K562 (cell line): ENCODE measurements at regions not wholly inside any gene's neighbourhood (a gene's known extent, or its start where the extent isn't known, plus 50 kb on each side); places are given as distances from the start of the nearest gene placed in this dataset.

Source experiments
- ATAC-seq: fragments of 200-7000 bp; cut with Tn5 transposase; 3 replicates; pipeline ENCODE4 v1.9.1; 2020; ENCODE audit warnings: moderate library complexity
- BruUV-seq: library from RNA; stranded (reverse); fragments of 400-500 nt; replicated peaks from 2 replicates; lab custom pipeline; 2021; lab: Mats Ljungman, UMichigan
- CTCF ChIA-PET: fragments of 300-600 bp; formaldehyde crosslinking; extraction: SDS; loops from one replicate; lab custom pipeline; 2021; ENCODE audit warnings: low intra/inter-chr PET ratio; lab: Yijun Ruan, JAX
- POLR2A ChIA-PET: fragments of 300-600, 350-650 bp; sonication (Branson Sonifier 250); formaldehyde crosslinking; extraction: SDS; loops from one replicate; lab custom pipeline; 2021; ENCODE audit warnings: antibody characterized with exemption, inconsistent platforms; lab: Yijun Ruan, JAX
- DNase-seq, 4 experiments: peaks; one replicate each; pipeline versions ENCODE4 v3.0.0 to v3.0.0-alpha.2; 2011 to 2018; ENCODE audit warnings: low spot score in 3 of 4, mixed read lengths in 3 of 4; ENCODE audit errors: extremely low read depth in 1 of 4
- FAIRE-seq: peaks from 2 replicates; lab custom pipeline; 2011; peaks lifted over from hg19 to GRCh38; lab: Jason Lieb, UNC
- H2AFZ ChIP-seq: 2 replicates; pipeline ENCODE4 v1.6.0; 2011; ENCODE audit warnings: low read depth, low read length, control low read depth, inconsistent platforms
- H3K27ac ChIP-seq: fragments of 200-600 bp; 3 replicates; pipeline ENCODE4 v1.8.0; 2011; ENCODE audit warnings: low read depth, mild to moderate bottlenecking, control low read depth, inconsistent platforms, low read length, moderate library complexity, mixed read lengths; ENCODE audit errors: extremely low read depth
- H3K27me3 ChIP-seq, 2 experiments: fragments of 300-600 bp in 1 of 2; 2 replicates in 1 of 2; 3 replicates in 1 of 2; pipeline versions ENCODE4 v1.6.0 to v1.8.0; 2011; ENCODE audit warnings: inconsistent platforms in 2 of 2, low read length in 2 of 2, mild to moderate bottlenecking in 1 of 2, mixed read lengths in 1 of 2, moderate library complexity in 1 of 2; ENCODE audit not compliant: control insufficient read depth in 2 of 2, insufficient read depth in 2 of 2
- H3K36me3 ChIP-seq: fragments of 300-600 bp; 3 replicates; pipeline ENCODE4 v1.8.0; 2011; ENCODE audit warnings: mild to moderate bottlenecking, low read length, inconsistent platforms; ENCODE audit not compliant: control insufficient read depth, insufficient read depth
- H3K4me1 ChIP-seq, 2 experiments: fragments of 200-600 bp in 1 of 2; replicated peaks in 1 of 2; 2 replicates in 1 of 2; 3 replicates in 1 of 2; pipeline versions ENCODE4 v1.5.1 to v1.8.0; 2011; ENCODE audit warnings: inconsistent platforms in 2 of 2, low read length in 2 of 2, mild to moderate bottlenecking in 1 of 2, mixed read lengths in 1 of 2, moderate library complexity in 1 of 2; ENCODE audit not compliant: control insufficient read depth in 2 of 2, insufficient read depth in 2 of 2
- H3K4me2 ChIP-seq: 2 replicates; pipeline ENCODE4 v1.6.1; 2011; ENCODE audit warnings: low read length, control low read depth, inconsistent platforms, mixed read lengths; ENCODE audit not compliant: insufficient read depth
- H3K4me3 ChIP-seq: fragments of 200-600 bp; sonication (generic), shearing (Covaris generic); 2 replicates; pipeline ENCODE4 v1.5.1; 2016; ENCODE audit warnings: control low read depth, inconsistent platforms
- H3K79me2 ChIP-seq: fragments of 200-600 bp; 3 replicates; pipeline ENCODE4 v1.8.0; 2011; ENCODE audit warnings: low read length, inconsistent platforms; ENCODE audit not compliant: control insufficient read depth, insufficient read depth
- H3K9ac ChIP-seq, 2 experiments: 2 replicates each; pipeline versions ENCODE4 v1.6.0 to v1.6.1; 2011; ENCODE audit warnings: low read depth in 2 of 2, low read length in 2 of 2, control low read depth in 1 of 2, inconsistent platforms in 1 of 2, mild to moderate bottlenecking in 1 of 2, mixed read lengths in 1 of 2; ENCODE audit not compliant: insufficient read depth in 1 of 2
- H3K9me1 ChIP-seq: one replicate; pipeline ENCODE4 v1.6.0; 2011; ENCODE audit warnings: inconsistent platforms, mild to moderate bottlenecking, low read length, moderate library complexity; ENCODE audit not compliant: control insufficient read depth, insufficient read depth
- H3K9me3 ChIP-seq: replicated peaks from 2 replicates; pipeline ENCODE4 v1.5.1; 2011; ENCODE audit warnings: low read depth, low read length, inconsistent platforms; ENCODE audit not compliant: control insufficient read depth, insufficient read depth
- H4K20me1 ChIP-seq: replicated peaks from 2 replicates; pipeline ENCODE4 v1.6.1; 2011; ENCODE audit warnings: low read length, inconsistent platforms, mixed read lengths; ENCODE audit not compliant: control insufficient read depth, insufficient read depth
- ATF3 ChIP-seq, 2 experiments: fragments of 450-650 bp in 1 of 2; sonication (generic) in 1 of 2; formaldehyde crosslinking in 1 of 2; IDR thresholded peaks in 1 of 2; conservative IDR thresholded peaks in 1 of 2; 2 replicates each; pipeline versions ENCODE4 v1.6.1 to v1.8.1; 2016 to 2023; ENCODE audit warnings: mild to moderate bottlenecking in 2 of 2, moderate library complexity in 2 of 2, inconsistent platforms in 1 of 2, missing genetic modification reagents in 1 of 2
- FOSL1 ChIP-seq: fragments of 200-800 bp; sonication (Bioruptor generic); conservative IDR thresholded peaks from 2 replicates; pipeline ENCODE4 v1.6.1; 2016; ENCODE audit warnings: missing genetic modification characterization, missing compliant biosample characterization
- KLF16 ChIP-seq: IDR thresholded peaks from 2 replicates; pipeline ENCODE4 v1.6.1; 2016; ENCODE audit warnings: antibody characterized with exemption
- LARP7 ChIP-seq: fragments of 450-650 bp; IDR thresholded peaks from 2 replicates; pipeline ENCODE4 v1.6.1; 2016
- SAFB2 ChIP-seq: fragments of 200-400 bp; formaldehyde crosslinking; IDR thresholded peaks from 2 replicates; pipeline ENCODE4 v1.6.1; 2018; ENCODE audit warnings: borderline replicate concordance, low read length, low read depth, moderate library complexity; ENCODE audit not compliant: severe bottlenecking
- SIN3A ChIP-seq, 2 experiments: fragments of 150-350 bp in 1 of 2; IDR thresholded peaks; 2 replicates each; pipeline ENCODE4 v1.6.1; 2011 to 2016; ENCODE audit warnings: borderline replicate concordance in 2 of 2, low read depth in 2 of 2, low read length in 2 of 2, mild to moderate bottlenecking in 2 of 2, moderate library complexity in 2 of 2; ENCODE audit not compliant: control insufficient read depth in 1 of 2
- TCFL5 ChIP-seq: fragments of 250-450 bp; sonication (Bioruptor Pico); conservative IDR thresholded peaks from 2 replicates; pipeline ENCODE4 v1.6.1; 2021; ENCODE audit warnings: mild to moderate bottlenecking, moderate library complexity, matching md5 sums
- THRB ChIP-seq: fragments of 450-650 bp; formaldehyde crosslinking; conservative IDR thresholded peaks from 2 replicates; pipeline ENCODE4 v1.4.0; 2022; ENCODE audit warnings: mild to moderate bottlenecking, missing genetic modification characterization
- ZBTB1 ChIP-seq: sonication (generic); formaldehyde crosslinking; IDR thresholded peaks from 2 replicates; pipeline ENCODE4 v1.8.1; 2023; ENCODE audit warnings: missing genetic modification reagents, low read depth, mild to moderate bottlenecking, borderline replicate concordance
- ZBTB17 ChIP-seq: fragments of 450-650 bp; formaldehyde crosslinking; IDR thresholded peaks from 2 replicates; pipeline ENCODE4 v1.4.0; 2020; ENCODE audit warnings: mild to moderate bottlenecking
- ZNF23 ChIP-seq: fragments of 250-450 bp; sonication (Bioruptor Pico); IDR thresholded peaks from 2 replicates; pipeline ENCODE4 v1.4.0; 2020; ENCODE audit warnings: mild to moderate bottlenecking
- ZNF347 ChIP-seq: fragments of 450-650 bp; formaldehyde crosslinking; IDR thresholded peaks from 2 replicates; pipeline ENCODE4 v1.4.0; 2020; ENCODE audit warnings: low read depth, mild to moderate bottlenecking, moderate library complexity
- WGBS: fragments of 100-300 bp; shearing (Covaris generic); methylation state at CpG from one replicate; pipeline ENCODE4 v1.1.6; 2016; ENCODE audit warnings: low coverage, mixed read lengths; ENCODE audit not compliant: insufficient coverage; ENCODE audit errors: missing lambda C conversion rate; 5-methylcytosine and 5-hydroxymethylcytosine counted together
- in situ Hi-C: fragments of 300-500 bp; cut with MboI; formaldehyde crosslinking; loops from 4 replicates; pipeline ENCODE4 v1.15.0; 2018; ENCODE audit warnings: inconsistent platforms, mixed read lengths
- intact Hi-C: fragments of 100-400 bp; cut with micrococcal nuclease; formaldehyde crosslinking; loops from 2 replicates; pipeline ENCODE4 v1.14.2; 2022
- TF ChIP-seq, protein P1 (sequence below), 2 experiments: IDR thresholded peaks in 1 of 2; conservative IDR thresholded peaks in 1 of 2; 2 replicates each; pipeline ENCODE4 v1.6.1; 2016; ENCODE audit warnings: low read depth in 2 of 2, mild to moderate bottlenecking in 1 of 2, missing compliant biosample characterization in 1 of 2, missing genetic modification characterization in 1 of 2, moderate library complexity in 1 of 2
- TF ChIP-seq, protein P2 (sequence below): fragments of 450-650 bp; IDR thresholded peaks from 2 replicates; pipeline ENCODE4 v1.6.1; 2014; ENCODE audit warnings: low read depth, mild to moderate bottlenecking, moderate library complexity, borderline replicate concordance

- DNase-seq, result peak in 1 of 4 experiments; percentile 34
- no peak overlapping the region for H2AFZ ChIP-seq
- FAIRE-seq, result no peak
- H3K79me2 ChIP-seq, result no peaks in the 10 kb centered on the region
- H3K27me3 ChIP-seq, result no peaks in the 10 kb centered on the region
- peaks cover 3% of the 10 kb centered on the region for H3K9me1 ChIP-seq
- no peaks in the 10 kb centered on the region for H3K36me3 ChIP-seq
- H3K4me2 ChIP-seq, result no peak overlapping the region
- POLR2A ChIA-PET, result no interaction called here
- peak; percentile 59 for ATAC-seq
- peaks cover 0 to 38% of the 10 kb centered on the region in 2 experiments; a peak in 3 of 5 replicates for H3K4me1 ChIP-seq
- H3K4me3 ChIP-seq, result no peak overlapping the region
- BruUV-seq, result no TSS peak
- peaks cover 5% of the 10 kb centered on the region; the same call in 1 of the 2 replicates for H3K9me3 ChIP-seq
- in situ Hi-C loops, result no loop called here
- no peak overlapping the region for H3K27ac ChIP-seq
- intact Hi-C loops, result no loop called here
- 14% methylated on average over 2 of the region's 2 CpGs for WGBS
- no peak overlapping the region for H3K9ac ChIP-seq
- H4K20me1 ChIP-seq, result no peaks in the 10 kb centered on the region
- CTCF ChIA-PET, result no interaction called here
- TF ChIP-seq SAFB2 (no peak), KLF16 (0 out of 2 replicates have a peak, but pooled peaks have one; percentile 4), LARP7 (no peak), ZBTB17 (CRISPR knock-in tag) (no peak), ZBTB1 (CRISPR knock-in tag) (no peak), ZNF347 (no peak), SIN3A (IDR thresholded peaks at IDR 0.05; ENCODE audit: borderline replicate concordance in 2 of 2, control insufficient read depth in 1 of 2, low read depth in 2 of 2, low read length in 2 of 2) (no peak), THRB (CRISPR knock-in tag) (no peak), ZNF23 (CRISPR knock-in tag) (no peak), ATF3 (IDR thresholded peaks at IDR 0.05) (peak; percentile 38), ATF3 (CRISPR knock-in tag; conservative IDR thresholded peaks at IDR 0.05) (no peak), TCFL5 (CRISPR knock-in tag) (no peak), FOSL1 (tag) (no peak; the same call in 1 of the 2 replicates)
- TF ChIP-seq, protein P1, sequence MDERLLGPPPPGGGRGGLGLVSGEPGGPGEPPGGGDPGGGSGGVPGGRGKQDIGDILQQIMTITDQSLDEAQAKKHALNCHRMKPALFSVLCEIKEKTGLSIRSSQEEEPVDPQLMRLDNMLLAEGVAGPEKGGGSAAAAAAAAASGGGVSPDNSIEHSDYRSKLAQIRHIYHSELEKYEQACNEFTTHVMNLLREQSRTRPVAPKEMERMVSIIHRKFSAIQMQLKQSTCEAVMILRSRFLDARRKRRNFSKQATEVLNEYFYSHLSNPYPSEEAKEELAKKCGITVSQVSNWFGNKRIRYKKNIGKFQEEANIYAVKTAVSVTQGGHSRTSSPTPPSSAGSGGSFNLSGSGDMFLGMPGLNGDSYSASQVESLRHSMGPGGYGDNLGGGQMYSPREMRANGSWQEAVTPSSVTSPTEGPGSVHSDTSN (CRISPR knock-in tag; IDR thresholded peaks at IDR 0.05; ENCODE audit: low read depth), result no peak
- TF ChIP-seq, protein P1 (tag; conservative IDR thresholded peaks at IDR 0.05; ENCODE audit: low read depth), result 0 out of 2 replicates have a peak, but pooled peaks have one; percentile 18
- TF ChIP-seq, protein P2, sequence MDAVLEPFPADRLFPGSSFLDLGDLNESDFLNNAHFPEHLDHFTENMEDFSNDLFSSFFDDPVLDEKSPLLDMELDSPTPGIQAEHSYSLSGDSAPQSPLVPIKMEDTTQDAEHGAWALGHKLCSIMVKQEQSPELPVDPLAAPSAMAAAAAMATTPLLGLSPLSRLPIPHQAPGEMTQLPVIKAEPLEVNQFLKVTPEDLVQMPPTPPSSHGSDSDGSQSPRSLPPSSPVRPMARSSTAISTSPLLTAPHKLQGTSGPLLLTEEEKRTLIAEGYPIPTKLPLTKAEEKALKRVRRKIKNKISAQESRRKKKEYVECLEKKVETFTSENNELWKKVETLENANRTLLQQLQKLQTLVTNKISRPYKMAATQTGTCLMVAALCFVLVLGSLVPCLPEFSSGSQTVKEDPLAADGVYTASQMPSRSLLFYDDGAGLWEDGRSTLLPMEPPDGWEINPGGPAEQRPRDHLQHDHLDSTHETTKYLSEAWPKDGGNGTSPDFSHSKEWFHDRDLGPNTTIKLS, result no peak
These were observed 153.5 kb downstream of the HLX start for GRCh38 chr1:221032637-221033280.
